ENCODE measurements at regions not wholly inside any gene's neighbourhood (a gene's known extent, or its start where the extent isn't known, plus 50 kb on each side); places are given as distances from the start of the nearest gene placed in this dataset.
"Not testable (repeated sequence)": the region's sequence is repeated elsewhere in the genome, so short reads cannot be mapped to it uniquely, and the experiment has no call there.

- H3K4me3 ChIP-seq (replicated peaks in 1 of 2; ENCODE audit: low read depth in 2 of 2, low read length in 2 of 2) = no peak overlapping the region
- TF ChIP-seq CTCF (IDR thresholded peaks at IDR 0.05; ENCODE audit: low read depth, low read length) = no peak
- no peak for DNase-seq (ENCODE audit: low read depth in 2 of 2)
Measured at GRCh38 chr11:123349382-123349781, 80.7 kb upstream of the GRAMD1B start.

GRCh38 chr11:123344790-123345357 is 85.2 kb upstream of the GRAMD1B start:
- H3K4me3 ChIP-seq (replicated peaks in 1 of 2; ENCODE audit: low read depth in 2 of 2, low read length in 2 of 2) = no peak overlapping the region
- no peak for TF ChIP-seq CTCF (IDR thresholded peaks at IDR 0.05; ENCODE audit: low read depth, low read length)
- no peak for DNase-seq (ENCODE audit: low read depth in 2 of 2)

GRCh38 chr11:123344188-123344587 is 85.9 kb upstream of the GRAMD1B start:
- not testable (repeated sequence) for H3K4me3 ChIP-seq (replicated peaks in 1 of 2; ENCODE audit: low read depth in 2 of 2, low read length in 2 of 2); DNase-seq (ENCODE audit: low read depth in 2 of 2)

GRCh38 chr11:123338997-123339752 is 90.9 kb upstream of the GRAMD1B start:
- no peak overlapping the region for H3K4me3 ChIP-seq (replicated peaks in 1 of 2; ENCODE audit: low read depth in 2 of 2, low read length in 2 of 2)
- no peak for DNase-seq (ENCODE audit: low read depth in 2 of 2)
- no peak for TF ChIP-seq CTCF (IDR thresholded peaks at IDR 0.05; ENCODE audit: low read depth, low read length)

- no peak overlapping the region for H3K4me3 ChIP-seq (replicated peaks in 1 of 2; ENCODE audit: low read depth in 2 of 2, low read length in 2 of 2)
- no peak for DNase-seq (ENCODE audit: low read depth in 2 of 2)
- TF ChIP-seq CTCF (IDR thresholded peaks at IDR 0.05; ENCODE audit: low read depth, low read length) = no peak
Measured at GRCh38 chr11:123338266-123338800, 91.7 kb upstream of the GRAMD1B start.

- TF ChIP-seq CTCF (IDR thresholded peaks at IDR 0.05; ENCODE audit: low read depth, low read length) = no peak
- no peak overlapping the region for H3K4me3 ChIP-seq (replicated peaks in 1 of 2; ENCODE audit: low read depth in 2 of 2, low read length in 2 of 2)
- DNase-seq (ENCODE audit: low read depth in 2 of 2) = no peak
Measured at GRCh38 chr11:123334925-123335324, 95.1 kb upstream of the GRAMD1B start.

- H3K4me3 ChIP-seq (replicated peaks in 1 of 2; ENCODE audit: low read depth in 2 of 2, low read length in 2 of 2); DNase-seq (ENCODE audit: low read depth in 2 of 2): not testable (repeated sequence)
Measured at GRCh38 chr11:123332577-123332976, 97.5 kb upstream of the GRAMD1B start.

Data from cardiac fibroblast (primary cell).